Body of pancreas (tissue), 4 donors: ENCODE measurements at regions not wholly inside any gene's neighbourhood (a gene's known extent, or its start where the extent isn't known, plus 50 kb on each side); places are given as distances from the start of the nearest gene placed in this dataset.

Experiments used
- CTCF ChIP-seq, 7 experiments: fragments of 450-650 bp in 4 of 7; fragments of 200-600 bp in 3 of 7; sonication (generic) in 3 of 7; IDR thresholded peaks; one replicate each; pipeline ENCODE4 v1.5.1; 2016 to 2019; ENCODE audit warnings: antibody characterized with exemption in 7 of 7
- POLR2A ChIP-seq, 3 donors: fragments of 450-650 bp; IDR thresholded peaks; one replicate each; pipeline ENCODE4 v1.6.1; 2016; ENCODE audit warnings: antibody characterized with exemption in 3 of 3, mild to moderate bottlenecking in 2 of 3

DNA sequence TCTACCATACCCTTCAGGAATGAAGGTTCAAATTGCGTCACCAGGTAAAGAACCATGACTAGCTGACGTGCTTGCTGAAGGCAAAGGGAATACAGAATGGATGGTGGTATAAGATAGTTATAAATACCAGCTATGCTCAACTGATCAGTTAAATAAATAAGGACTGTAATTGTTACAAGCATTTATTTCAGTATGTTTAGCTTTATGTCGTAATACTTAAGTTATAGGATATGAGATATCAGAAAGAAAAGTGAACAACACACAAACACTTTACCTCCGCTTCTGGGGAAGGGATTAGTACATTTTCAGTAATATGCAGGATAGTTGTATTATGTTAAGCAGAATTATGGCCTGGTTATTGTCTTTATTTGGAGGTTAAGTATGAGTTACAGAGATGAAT is 416.1 kb downstream of the BTG1 start:
- TF ChIP-seq CTCF (IDR thresholded peaks at IDR 0.05) = no peak
- TF ChIP-seq POLR2A (IDR thresholded peaks at IDR 0.05) = no peak
